ENCODE measurements at regions not wholly inside any gene's neighbourhood (a gene's known extent, or its start where the extent isn't known, plus 50 kb on each side); places are given as distances from the start of the nearest gene placed in this dataset.

- TF ChIP-seq TCF12 (IDR thresholded peaks at IDR 0.05) (no peak), CTCF (IDR thresholded peaks at IDR 0.05) (no peak), ZBTB33 (IDR thresholded peaks at IDR 0.05; ENCODE audit: borderline replicate concordance, low read depth) (no peak), SIN3A (IDR thresholded peaks at IDR 0.05; ENCODE audit: borderline replicate concordance, low read depth, low read length) (no peak)
Measured at GRCh38 chr4:115201042-115201330, 87.6 kb upstream of the NDST4 start.
